HepG2 (cell line): ENCODE measurements at regions not wholly inside any gene's neighbourhood (a gene's known extent, or its start where the extent isn't known, plus 50 kb on each side); places are given as distances from the start of the nearest gene placed in this dataset.

Experiments used
- ATAC-seq: fragments of 200-7000 bp; cut with Tn5 transposase; 3 replicates; pipeline ENCODE4 v1.9.1; 2020; ENCODE audit warnings: mild to moderate bottlenecking, moderate library complexity
- BruUV-seq: library from RNA; stranded (reverse); fragments of 400-500 nt; replicated peaks from 2 replicates; lab custom pipeline; 2021; lab: Mats Ljungman, UMichigan
- CTCF ChIA-PET: fragments of 300-600 bp; formaldehyde crosslinking; extraction: SDS; loops from one replicate; lab custom pipeline; 2021; ENCODE audit warnings: low total read pairs, inconsistent platforms, low intra/inter-chr PET ratio; lab: Yijun Ruan, JAX
- POLR2A ChIA-PET: fragments of 350-600 bp; sonication (Branson Sonifier 250); formaldehyde crosslinking; loops from one replicate; lab custom pipeline; 2020; ENCODE audit warnings: antibody characterized with exemption, inconsistent platforms; lab: Yijun Ruan, JAX
- DNase-seq: peaks from one replicate; pipeline ENCODE4 v3.0.0-alpha.2; 2015; ENCODE audit warnings: low spot score
- FAIRE-seq: peaks from 3 replicates; lab custom pipeline; 2011; peaks lifted over from hg19 to GRCh38; lab: Jason Lieb, UNC
- H2AFZ ChIP-seq: one replicate; pipeline ENCODE4 v1.6.1; 2011; ENCODE audit warnings: low read length, inconsistent platforms
- H3K27ac ChIP-seq: fragments of 300-600 bp; 3 replicates; pipeline ENCODE4 v1.8.0; 2011; ENCODE audit warnings: mixed run types, mild to moderate bottlenecking, mixed read lengths, low read length, inconsistent platforms; ENCODE audit not compliant: insufficient read depth; ENCODE audit errors: extremely low read length
- H3K27me3 ChIP-seq, 2 experiments: fragments of 200-600 bp in 1 of 2; 2 replicates in 1 of 2; 3 replicates in 1 of 2; pipeline versions ENCODE4 v1.6.0 to v1.8.0; 2011; ENCODE audit warnings: low read length in 2 of 2, mild to moderate bottlenecking in 2 of 2, moderate library complexity in 2 of 2, inconsistent platforms in 1 of 2; ENCODE audit not compliant: insufficient read depth in 2 of 2, control insufficient read depth in 1 of 2
- H3K36me3 ChIP-seq, 2 experiments: fragments of 200-600 bp in 1 of 2; replicated peaks in 1 of 2; 2 replicates in 1 of 2; 3 replicates in 1 of 2; pipeline versions ENCODE4 v1.5.1 to v1.8.0; 2011; ENCODE audit warnings: low read length in 2 of 2, inconsistent platforms in 1 of 2; ENCODE audit not compliant: insufficient read depth in 2 of 2, control insufficient read depth in 1 of 2
- H3K4me1 ChIP-seq: 2 replicates; pipeline ENCODE4 v1.5.1; 2012; ENCODE audit warnings: low read length, inconsistent platforms; ENCODE audit not compliant: insufficient read depth
- H3K4me2 ChIP-seq: 2 replicates; pipeline ENCODE4 v1.6.0; 2011; ENCODE audit warnings: low read depth, low read length, inconsistent platforms
- H3K4me3 ChIP-seq, 3 experiments: fragments of 200-600 bp in 1 of 3; sonication (generic), shearing (Covaris generic) in 1 of 3; replicated peaks in 1 of 3; 2 replicates each; pipeline ENCODE4 v1.5.1; 2011 to 2016; ENCODE audit warnings: low read length in 3 of 3, inconsistent platforms in 2 of 3, low read depth in 2 of 3, mild to moderate bottlenecking in 2 of 3, control low read depth in 1 of 3, mixed read lengths in 1 of 3; ENCODE audit not compliant: insufficient read depth in 1 of 3
- H3K79me2 ChIP-seq: one replicate; pipeline ENCODE4 v1.6.1; 2011; ENCODE audit warnings: low read length, inconsistent platforms; ENCODE audit not compliant: insufficient read depth
- H3K9ac ChIP-seq: 2 replicates; pipeline ENCODE4 v1.6.0; 2011; ENCODE audit warnings: mild to moderate bottlenecking, low read depth, low read length, inconsistent platforms; ENCODE audit not compliant: insufficient read depth
- H3K9me3 ChIP-seq: 2 replicates; pipeline ENCODE4 v1.5.1; 2012; ENCODE audit warnings: mild to moderate bottlenecking, low read length
- H4K20me1 ChIP-seq: 2 replicates; pipeline ENCODE4 v1.6.0; 2011; ENCODE audit warnings: inconsistent platforms, mild to moderate bottlenecking, low read length, moderate library complexity; ENCODE audit not compliant: insufficient read depth
- ARID5B ChIP-seq: IDR thresholded peaks from 2 replicates; pipeline ENCODE4 v1.4.0; 2020; ENCODE audit warnings: mild to moderate bottlenecking, missing genetic modification reagents
- BCL6 ChIP-seq: IDR thresholded peaks from 2 replicates; pipeline ENCODE4 v1.6.1; 2016; ENCODE audit warnings: missing genetic modification reagents, missing compliant biosample characterization
- BCLAF1 ChIP-seq: fragments of 450-650 bp; IDR thresholded peaks from 2 replicates; pipeline ENCODE4 v1.6.1; 2017; ENCODE audit warnings: mild to moderate bottlenecking
- BHLHE40 ChIP-seq: IDR thresholded peaks from 2 replicates; pipeline ENCODE4 v1.6.1; 2011; ENCODE audit warnings: low read length, improper control_type of control experiment
- EP300 ChIP-seq, 3 experiments: sonication (generic) in 1 of 3; formaldehyde crosslinking in 1 of 3; IDR thresholded peaks; 2 replicates each; pipeline versions ENCODE4 v1.5.1 to v1.6.1; 2011 to 2020; ENCODE audit warnings: low read depth in 2 of 3, low read length in 2 of 3, borderline replicate concordance in 1 of 3, improper control_type of control experiment in 1 of 3, mild to moderate bottlenecking in 1 of 3, missing genetic modification reagents in 1 of 3, moderate library complexity in 1 of 3
- ETS1 ChIP-seq: sonication (generic); formaldehyde crosslinking; IDR thresholded peaks from 2 replicates; pipeline ENCODE4 v1.4.0; 2020; ENCODE audit warnings: missing genetic modification reagents
- FOXA3 ChIP-seq: IDR thresholded peaks from 2 replicates; pipeline ENCODE4 v1.6.1; 2016; ENCODE audit warnings: missing genetic modification reagents, missing compliant biosample characterization
- HNF4A ChIP-seq: sonication (generic); formaldehyde crosslinking; IDR thresholded peaks from 2 replicates; pipeline ENCODE4 v1.4.0; 2020; ENCODE audit warnings: missing genetic modification reagents
- IRF9 ChIP-seq: sonication (generic); formaldehyde crosslinking; IDR thresholded peaks from 2 replicates; pipeline ENCODE4 v1.8.0; 2022; ENCODE audit warnings: missing genetic modification reagents, mild to moderate bottlenecking, borderline replicate concordance
- NFYC ChIP-seq: IDR thresholded peaks from 2 replicates; pipeline ENCODE4 v1.6.1; 2016; ENCODE audit warnings: missing genetic modification reagents, missing compliant biosample characterization
- SIX1 ChIP-seq: sonication (generic); formaldehyde crosslinking; IDR thresholded peaks from 2 replicates; pipeline ENCODE4 v1.4.0; 2020; ENCODE audit warnings: missing genetic modification reagents, borderline replicate concordance
- ZFAT ChIP-seq: sonication (generic); formaldehyde crosslinking; conservative IDR thresholded peaks from 2 replicates; pipeline ENCODE4 v1.8.1; 2023; ENCODE audit warnings: missing genetic modification reagents, inconsistent platforms
- ZNF232 ChIP-seq: sonication (generic); formaldehyde crosslinking; IDR thresholded peaks from 2 replicates; pipeline ENCODE4 v1.4.0; 2020; ENCODE audit warnings: missing genetic modification reagents, borderline replicate concordance
- ZNF547 ChIP-seq: sonication (generic); formaldehyde crosslinking; IDR thresholded peaks from 2 replicates; pipeline ENCODE4 v1.5.1; 2020; ENCODE audit warnings: mild to moderate bottlenecking, missing genetic modification reagents
- ZNF777 ChIP-seq: sonication (generic); formaldehyde crosslinking; IDR thresholded peaks from 2 replicates; pipeline ENCODE4 v1.4.0; 2020; ENCODE audit warnings: missing genetic modification reagents
- WGBS: methylation state at CpG from one replicate; pipeline ENCODE4 v1.1.6; 2017; ENCODE audit warnings: low lambda C conversion rate; 5-methylcytosine and 5-hydroxymethylcytosine counted together
- in situ Hi-C: cut with HindIII; loops from 2 replicates; pipeline ENCODE4 v1.10.0; 2017; ENCODE audit warnings: low pct_unique_long_range_greater_than_20kb; ENCODE audit not compliant: extremely low pct_ligation_motif_present
- intact Hi-C: fragments of 100-400 bp; cut with micrococcal nuclease; formaldehyde crosslinking; loops from one replicate; pipeline ENCODE4 v1.10.0; 2022; ENCODE audit not compliant: unreplicated experiment

GRCh38 chr14:53478174-53478573, 325.1 kb upstream of the DDHD1 start:
- DNase-seq (peak; percentile 62), FAIRE-seq (peak; percentile 15), ATAC-seq (peak; percentile 76)
- Histone ChIP-seq H3K9me3 (peaks cover 20% of the 10 kb centered on the region), H3K36me3 (no peaks in the 10 kb centered on the region), H3K4me3 (no peak overlapping the region; a peak in 1 of 6 replicates), H3K27ac (peak overlapping the region; percentile 11), H4K20me1 (no peaks in the 10 kb centered on the region), H3K4me2 (peak overlapping the region; percentile 51; the same call in 1 of the 2 replicates), H3K27me3 (no peaks in the 10 kb centered on the region), H3K4me1 (peaks cover 16% of the 10 kb centered on the region), H3K79me2 (no peaks in the 10 kb centered on the region), H2AFZ (no peak overlapping the region), H3K9ac (no peak overlapping the region)
- CTCF ChIA-PET = no interaction called here
- intact Hi-C loops = no loop called here
- no TSS peak for BruUV-seq
- in situ Hi-C loops = no loop called here
- POLR2A ChIA-PET = no interaction called here
- 0% methylated on average over 1 of the region's 1 CpG for WGBS
- TF ChIP-seq ZNF547 (no peak), SIX1 (CRISPR knock-in tag) (no peak), BCLAF1 (no peak), FOXA3 (peak; percentile 62; the same call in 1 of the 2 replicates), ETS1 (CRISPR knock-in tag) (no peak), EP300 (IDR thresholded peaks at IDR 0.05; ENCODE audit: low read depth in 2 of 2, low read length in 2 of 2) (peak in 1 of 2 experiments; percentile 33; a peak in 1 of 4 replicates), EP300 (CRISPR knock-in tag; IDR thresholded peaks at IDR 0.05; ENCODE audit: borderline replicate concordance) (no peak), ARID5B (CRISPR knock-in tag) (0 out of 2 replicates have a peak, but pooled peaks have one; percentile 20), HNF4A (CRISPR knock-in tag) (peak; percentile 31; the same call in 1 of the 2 replicates), ZNF232 (CRISPR knock-in tag) (0 out of 2 replicates have a peak, but pooled peaks have one; percentile 52), BHLHE40 (no peak), NFYC (CRISPR knock-in tag) (no peak), ZFAT (CRISPR knock-in tag) (no peak), ZNF777 (no peak), BCL6 (CRISPR knock-in tag) (peak; percentile 16; the same call in 1 of the 2 replicates), IRF9 (CRISPR knock-in tag) (no peak)
